ENCODE measurements at regions not wholly inside any gene's neighbourhood (a gene's known extent, or its start where the extent isn't known, plus 50 kb on each side); places are given as distances from the start of the nearest gene placed in this dataset.

DNA sequence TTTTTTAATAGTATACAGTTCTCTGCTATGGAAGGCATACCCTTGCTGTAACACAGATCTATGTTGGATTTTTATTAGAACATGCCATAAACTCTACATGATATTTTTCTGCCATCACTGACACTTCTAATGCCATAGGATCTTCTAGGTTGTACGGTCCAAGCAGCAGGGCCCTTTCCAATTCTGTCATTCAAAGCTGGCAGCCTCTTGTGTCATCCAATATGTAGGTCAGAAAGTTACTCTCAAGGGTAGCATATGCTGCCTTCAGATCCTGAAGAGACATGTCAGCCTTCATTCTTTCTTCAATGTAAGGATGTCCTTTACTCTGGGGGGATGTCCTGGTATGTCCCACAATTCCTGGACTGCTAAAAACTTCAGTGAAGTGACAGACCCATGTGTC is 629.2 kb upstream of the USP24 start:
- H3K4me1 Mint-ChIP-seq (ENCODE audit: low read depth): no peaks in the 10 kb centered on the region
- no peaks in the 10 kb centered on the region for H3K9me3 Mint-ChIP-seq (ENCODE audit: low read depth)
- H3K27me3 Mint-ChIP-seq: no peaks in the 10 kb centered on the region
- H3K36me3 Mint-ChIP-seq: no peaks in the 10 kb centered on the region
- H3K4me3 Mint-ChIP-seq: no peak overlapping the region
- H3K27ac Mint-ChIP-seq: no peak overlapping the region

DNA sequence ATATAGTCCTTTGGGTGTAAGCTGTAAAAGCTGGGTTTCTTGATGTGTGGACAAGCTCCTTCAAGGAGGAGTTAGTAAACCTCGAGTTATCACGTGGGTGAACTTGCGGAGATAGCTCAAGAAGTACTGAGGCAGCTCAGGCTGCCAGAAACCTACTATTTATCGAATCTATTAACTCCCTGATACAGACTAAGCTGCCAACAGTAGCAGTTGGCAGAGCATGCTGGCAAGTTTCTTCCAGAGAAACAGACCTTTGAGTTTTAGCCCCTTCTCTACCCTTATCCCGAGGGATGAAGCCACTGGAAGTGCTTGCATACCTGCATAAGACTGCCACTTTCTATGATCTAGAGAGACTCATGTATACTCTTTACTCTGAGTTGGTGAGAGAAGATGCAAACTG is 624.5 kb upstream of the USP24 start:
- Mint-ChIP-seq H3K27ac (no peak overlapping the region), H3K4me1 (ENCODE audit: low read depth) (no peaks in the 10 kb centered on the region), H3K4me3 (no peak overlapping the region), H3K36me3 (no peaks in the 10 kb centered on the region), H3K27me3 (no peaks in the 10 kb centered on the region), H3K9me3 (ENCODE audit: low read depth) (no peaks in the 10 kb centered on the region)

DNA sequence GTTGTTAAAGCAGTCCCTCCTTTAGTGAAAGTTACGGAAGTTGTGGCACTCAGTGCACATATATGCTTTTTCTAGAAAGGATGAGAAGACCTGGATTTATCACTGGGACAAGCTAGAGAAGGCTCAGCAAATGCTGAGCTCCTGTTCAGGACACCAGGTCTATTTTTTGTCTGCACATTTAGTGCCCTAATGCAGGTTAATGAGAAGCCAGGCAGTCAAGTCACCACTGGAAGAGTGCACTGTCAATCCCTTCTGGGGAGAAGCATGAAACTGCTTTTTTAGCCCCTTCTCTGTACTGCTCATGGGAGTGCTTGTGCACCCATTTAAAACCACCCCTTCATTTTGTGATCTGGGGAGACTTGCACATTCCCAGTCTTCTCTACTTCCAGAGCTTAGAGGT is 624.1 kb upstream of the USP24 start:
- Mint-ChIP-seq H3K36me3 (no peaks in the 10 kb centered on the region), H3K27me3 (no peaks in the 10 kb centered on the region), H3K4me3 (no peak overlapping the region), H3K9me3 (ENCODE audit: low read depth) (no peaks in the 10 kb centered on the region), H3K4me1 (ENCODE audit: low read depth) (no peaks in the 10 kb centered on the region), H3K27ac (no peak overlapping the region)

DNA sequence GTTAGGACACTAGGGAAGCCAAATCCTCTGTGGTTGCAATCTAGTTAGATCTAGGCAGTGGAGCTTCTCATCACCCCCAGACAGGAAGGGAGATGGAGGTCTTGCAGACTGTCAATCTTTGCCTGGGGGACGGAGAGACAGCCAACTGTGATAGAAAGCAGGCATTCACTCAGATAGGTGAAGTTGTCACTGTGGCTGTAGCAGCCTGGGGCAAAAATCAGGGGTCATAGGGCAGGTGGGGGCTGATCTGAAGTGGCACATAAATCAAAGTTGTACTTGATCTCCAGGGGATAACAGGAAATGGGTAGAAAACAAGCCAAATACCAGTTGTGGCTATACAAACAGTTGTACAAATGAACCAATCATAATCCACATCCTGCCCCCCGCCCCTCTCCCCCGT is 620.9 kb upstream of the USP24 start:
- Mint-ChIP-seq H3K27me3 (peaks cover 4% of the 10 kb centered on the region), H3K27ac (no peak overlapping the region), H3K9me3 (ENCODE audit: low read depth) (no peaks in the 10 kb centered on the region), H3K36me3 (no peaks in the 10 kb centered on the region), H3K4me3 (no peak overlapping the region), H3K4me1 (ENCODE audit: low read depth) (no peaks in the 10 kb centered on the region)

DNA sequence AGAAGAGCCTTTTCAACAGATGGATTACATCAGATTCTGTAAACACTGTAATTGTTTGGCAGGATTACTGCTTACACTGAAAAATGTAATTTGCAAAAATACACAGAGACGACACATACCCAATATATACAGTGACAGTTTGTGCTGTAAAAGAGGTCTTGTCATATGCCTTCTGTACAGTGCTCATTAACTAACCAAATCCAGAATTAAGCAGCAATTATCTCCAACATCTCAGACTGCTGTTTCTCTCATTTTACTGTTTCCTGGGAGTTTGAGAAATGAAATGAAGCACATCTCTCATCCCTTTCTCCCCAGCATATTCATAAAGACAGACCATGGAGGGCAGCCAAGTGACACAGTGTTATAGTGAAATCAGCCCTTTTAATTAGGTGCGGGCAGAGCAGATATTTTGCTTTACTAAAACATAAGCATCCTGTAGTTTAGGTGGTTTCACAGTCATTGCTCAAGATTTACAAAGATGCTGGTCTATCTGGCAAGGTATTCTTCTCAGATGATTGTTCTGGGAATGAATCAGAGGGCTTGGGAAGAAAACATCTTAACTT is 618.4 kb upstream of the USP24 start:
- Mint-ChIP-seq H3K4me1 (ENCODE audit: low read depth) (no peaks in the 10 kb centered on the region), H3K9me3 (ENCODE audit: low read depth) (no peaks in the 10 kb centered on the region), H3K27ac (no peak overlapping the region), H3K4me3 (no peak overlapping the region), H3K27me3 (peaks cover 4% of the 10 kb centered on the region), H3K36me3 (no peaks in the 10 kb centered on the region)

DNA sequence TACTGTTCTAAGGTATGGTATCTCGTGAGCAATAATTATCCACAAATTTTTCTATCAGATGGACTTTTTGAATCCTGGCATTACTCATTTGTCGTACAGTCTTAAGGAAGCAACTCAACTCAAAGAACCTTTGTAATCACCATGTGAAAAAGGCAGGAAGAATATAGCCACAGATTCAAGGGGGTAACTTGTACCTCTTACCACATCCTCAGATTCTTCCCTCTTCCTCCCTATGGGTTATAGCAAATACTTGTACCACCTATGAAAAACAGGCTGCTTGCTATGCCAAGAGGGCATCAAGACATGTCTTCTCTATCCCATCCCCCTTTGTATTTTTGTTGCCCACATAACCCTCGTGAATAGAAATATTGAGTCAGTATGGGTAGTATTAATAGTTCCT is 616.6 kb upstream of the USP24 start:
- Mint-ChIP-seq H3K4me3 (no peak overlapping the region), H3K36me3 (no peaks in the 10 kb centered on the region), H3K27me3 (peaks cover 4% of the 10 kb centered on the region), H3K4me1 (ENCODE audit: low read depth) (no peaks in the 10 kb centered on the region), H3K9me3 (ENCODE audit: low read depth) (no peaks in the 10 kb centered on the region), H3K27ac (no peak overlapping the region)

DNA sequence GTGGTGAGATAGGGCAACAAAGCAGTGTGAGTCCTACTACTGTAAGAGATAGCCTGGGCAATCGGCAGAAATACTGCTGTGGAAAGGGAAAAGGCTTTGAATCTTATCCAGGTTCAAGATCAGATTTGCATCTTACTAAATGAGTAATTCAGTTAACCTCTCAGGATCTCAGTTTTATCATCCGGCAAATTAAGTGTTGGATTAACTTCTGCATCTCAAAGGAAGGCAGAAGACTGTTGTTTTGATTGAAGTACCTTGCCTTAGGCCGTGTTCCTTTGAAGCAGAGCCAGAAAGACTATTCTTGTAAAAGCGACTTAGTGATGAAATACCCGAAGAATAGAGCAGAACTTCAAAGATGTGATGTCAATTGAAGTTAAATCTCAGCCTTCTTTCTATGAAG is 612.9 kb upstream of the USP24 start:
- peaks cover 4% of the 10 kb centered on the region for H3K27me3 Mint-ChIP-seq
- no peaks in the 10 kb centered on the region for H3K9me3 Mint-ChIP-seq (ENCODE audit: low read depth)
- no peak overlapping the region for H3K27ac Mint-ChIP-seq
- H3K36me3 Mint-ChIP-seq: no peaks in the 10 kb centered on the region
- H3K4me1 Mint-ChIP-seq (ENCODE audit: low read depth): no peaks in the 10 kb centered on the region
- no peak overlapping the region for H3K4me3 Mint-ChIP-seq

DNA sequence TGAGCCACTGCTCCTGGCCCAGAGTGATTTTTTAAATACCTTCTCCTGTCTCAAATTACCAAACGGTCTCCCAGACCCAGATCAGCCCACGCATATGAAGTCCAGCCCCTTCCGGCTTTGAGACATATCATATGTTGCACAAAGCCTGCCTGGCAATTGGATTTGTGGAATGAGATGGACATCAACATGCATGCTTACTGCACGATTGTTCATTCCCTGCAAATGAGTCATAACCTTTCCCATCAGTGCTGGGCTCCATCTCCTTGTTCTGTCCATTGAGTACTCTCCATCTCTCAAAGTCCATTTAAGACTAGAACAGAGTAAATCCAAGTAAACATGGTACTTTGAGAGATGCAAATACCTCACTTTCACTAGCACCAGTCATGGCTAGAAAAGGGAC is 612.2 kb upstream of the USP24 start:
- H3K36me3 Mint-ChIP-seq: no peaks in the 10 kb centered on the region
- H3K4me3 Mint-ChIP-seq: no peak overlapping the region
- no peak overlapping the region for H3K27ac Mint-ChIP-seq
- no peaks in the 10 kb centered on the region for H3K9me3 Mint-ChIP-seq (ENCODE audit: low read depth)
- H3K4me1 Mint-ChIP-seq (ENCODE audit: low read depth): no peaks in the 10 kb centered on the region
- peaks cover 4% of the 10 kb centered on the region for H3K27me3 Mint-ChIP-seq

DNA sequence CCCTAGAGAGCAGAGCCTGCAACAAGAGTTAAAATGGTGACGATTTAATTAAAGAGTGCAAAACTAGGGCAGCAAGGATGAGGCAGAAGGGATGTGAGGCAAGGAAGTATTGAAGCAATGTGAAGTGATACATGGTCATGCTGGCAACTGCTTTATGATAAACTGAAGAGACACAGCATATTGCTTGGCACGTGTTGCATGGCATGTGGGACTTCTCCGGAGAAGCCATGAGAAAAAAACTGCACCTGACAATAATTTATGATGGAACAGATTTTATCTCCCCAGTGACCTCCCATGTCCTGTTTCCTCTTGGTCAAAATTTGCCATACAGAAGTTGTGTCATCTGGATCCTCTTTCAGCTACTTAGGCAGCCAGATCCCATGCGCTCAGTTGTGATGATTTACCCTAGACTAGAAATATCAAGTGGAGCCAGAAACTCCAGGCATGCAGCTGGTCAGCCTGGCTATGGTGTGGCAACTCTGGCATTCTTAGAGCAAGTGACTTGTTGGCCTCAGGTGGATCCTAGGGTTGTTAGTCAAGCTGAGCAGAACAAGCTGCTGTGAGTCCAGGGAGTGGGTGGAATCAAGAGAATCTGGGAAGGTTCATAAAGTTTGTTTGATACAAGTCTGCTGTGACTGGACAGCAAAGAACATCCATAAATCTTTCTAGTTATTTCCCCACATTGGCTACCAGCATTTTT is 611.4 kb upstream of the USP24 start:
- Mint-ChIP-seq H3K27me3 (peaks cover 2% of the 10 kb centered on the region), H3K27ac (no peak overlapping the region), H3K4me3 (no peak overlapping the region), H3K4me1 (ENCODE audit: low read depth) (no peaks in the 10 kb centered on the region), H3K9me3 (ENCODE audit: low read depth) (no peaks in the 10 kb centered on the region), H3K36me3 (no peaks in the 10 kb centered on the region)

DNA sequence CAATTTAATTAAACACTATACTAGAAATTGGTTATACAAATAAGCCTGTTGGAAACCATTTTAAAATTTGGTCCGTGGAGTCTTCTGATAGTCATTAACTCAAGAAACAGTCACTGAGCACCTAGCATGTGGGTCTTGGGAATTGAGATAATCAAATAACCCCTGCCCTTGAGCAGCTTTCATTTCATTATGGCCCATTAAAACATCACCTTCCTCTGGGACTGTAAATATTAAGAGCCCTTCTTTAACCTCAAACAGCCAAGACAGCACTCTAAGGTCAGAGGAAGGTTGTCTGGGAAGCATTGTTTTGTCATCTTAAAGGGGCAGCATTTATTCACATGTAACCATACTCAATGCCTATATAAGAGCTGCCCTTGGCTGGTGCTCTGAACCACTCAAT is 610.3 kb upstream of the USP24 start:
- H3K36me3 Mint-ChIP-seq: no peaks in the 10 kb centered on the region
- H3K9me3 Mint-ChIP-seq (ENCODE audit: low read depth): no peaks in the 10 kb centered on the region
- H3K27me3 Mint-ChIP-seq: peaks cover 3% of the 10 kb centered on the region
- H3K4me3 Mint-ChIP-seq: no peak overlapping the region
- H3K27ac Mint-ChIP-seq: no peak overlapping the region
- no peaks in the 10 kb centered on the region for H3K4me1 Mint-ChIP-seq (ENCODE audit: low read depth)

DNA sequence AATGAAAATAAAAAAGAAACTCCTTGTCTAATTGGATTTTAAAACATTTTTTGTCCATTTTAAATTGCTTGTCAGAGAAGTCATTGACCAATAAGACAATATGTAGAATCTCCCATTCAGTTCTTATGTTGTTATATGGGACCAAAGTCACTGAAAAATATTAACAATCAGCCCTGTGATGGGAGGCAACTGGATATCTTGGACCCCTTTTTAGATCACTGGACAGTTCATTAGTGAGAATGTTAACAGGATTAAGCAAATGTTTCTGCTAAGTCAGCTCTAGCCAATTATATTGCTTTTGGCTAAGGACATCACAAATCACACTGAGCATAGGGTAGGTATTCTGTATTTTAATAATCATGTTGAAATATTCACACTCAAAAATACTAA is 609.1 kb upstream of the USP24 start:
- no peaks in the 10 kb centered on the region for H3K9me3 Mint-ChIP-seq (ENCODE audit: low read depth)
- no peaks in the 10 kb centered on the region for H3K36me3 Mint-ChIP-seq
- H3K4me3 Mint-ChIP-seq: no peak overlapping the region
- H3K27me3 Mint-ChIP-seq: peaks cover 3% of the 10 kb centered on the region
- H3K4me1 Mint-ChIP-seq (ENCODE audit: low read depth): no peaks in the 10 kb centered on the region
- H3K27ac Mint-ChIP-seq: no peak overlapping the region

DNA sequence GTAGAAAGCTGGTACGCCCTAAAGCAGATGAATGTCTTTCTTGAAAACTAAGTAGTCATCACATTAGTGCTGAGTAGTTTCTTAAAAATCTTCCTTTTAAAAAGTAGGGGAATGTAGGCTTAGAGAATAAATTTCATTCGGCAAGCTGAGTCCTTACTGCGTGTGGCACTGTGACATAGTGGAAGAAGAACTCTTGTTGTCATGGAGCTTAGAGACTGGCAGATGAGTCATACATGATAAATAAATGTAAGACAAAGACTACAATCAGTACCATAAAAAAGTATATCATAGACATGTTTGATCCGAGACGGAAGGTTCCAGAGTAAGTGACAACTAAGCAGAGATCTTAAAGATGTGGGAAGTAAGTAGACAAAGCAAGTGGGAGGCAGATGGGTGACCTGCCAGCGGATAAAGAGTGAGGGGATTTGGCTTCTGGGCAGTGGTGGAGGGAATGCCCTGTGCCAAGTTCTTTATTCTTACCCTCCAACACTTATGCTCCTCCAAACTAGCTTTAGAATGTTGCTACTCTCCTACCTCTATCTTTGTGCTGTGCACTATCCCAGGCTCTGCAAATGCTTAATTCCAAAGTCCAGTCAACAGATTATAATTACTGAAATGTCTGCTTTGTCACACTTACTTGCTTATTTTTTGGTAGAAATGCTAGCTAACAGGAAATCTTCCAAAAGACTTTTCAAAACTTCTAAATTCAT is 608.5 kb upstream of the USP24 start:
- Mint-ChIP-seq H3K9me3 (ENCODE audit: low read depth) (no peaks in the 10 kb centered on the region), H3K4me1 (ENCODE audit: low read depth) (no peaks in the 10 kb centered on the region), H3K27me3 (peaks cover 3% of the 10 kb centered on the region), H3K36me3 (no peaks in the 10 kb centered on the region), H3K27ac (no peak overlapping the region), H3K4me3 (no peak overlapping the region)

DNA sequence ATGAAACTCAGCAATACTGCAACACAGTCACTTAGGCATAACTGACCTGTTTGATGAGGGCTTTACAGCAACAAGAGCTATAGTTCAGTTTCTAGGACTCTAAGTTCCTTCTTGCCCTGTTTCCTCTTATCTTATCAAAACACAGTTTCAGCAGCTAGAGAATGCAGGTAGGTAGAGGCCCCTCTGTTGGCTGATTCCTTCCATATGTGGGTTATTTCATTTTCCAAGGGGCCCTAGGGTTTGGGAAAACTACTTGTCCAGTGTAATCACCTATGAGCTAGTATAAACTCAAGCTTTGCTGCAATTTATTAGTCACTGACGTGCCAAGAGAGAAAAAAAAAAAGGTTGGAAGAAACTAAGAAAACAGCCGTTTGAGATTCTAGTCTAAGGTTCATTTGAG is 607.7 kb upstream of the USP24 start:
- H3K9me3 Mint-ChIP-seq (ENCODE audit: low read depth): no peaks in the 10 kb centered on the region
- peaks cover 3% of the 10 kb centered on the region for H3K27me3 Mint-ChIP-seq
- no peaks in the 10 kb centered on the region for H3K36me3 Mint-ChIP-seq

DNA sequence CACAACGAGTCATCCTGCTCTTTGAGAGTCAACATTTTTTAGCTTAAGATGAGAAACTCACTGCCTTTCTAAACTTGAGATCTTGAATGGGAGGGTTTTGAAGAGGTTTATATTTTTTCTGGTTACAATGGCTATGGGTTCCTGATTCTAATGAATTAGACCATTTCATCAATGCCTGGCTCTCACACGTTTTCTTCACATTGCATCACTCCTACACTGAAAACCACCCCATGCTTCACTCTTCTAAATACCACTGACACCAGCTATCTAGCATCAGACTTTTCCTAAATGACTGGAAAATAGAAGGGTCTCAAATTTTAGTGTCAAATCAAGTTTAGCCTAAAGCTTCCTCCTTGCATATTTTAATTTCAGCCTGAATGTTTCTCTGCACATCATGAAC is 606.1 kb upstream of the USP24 start:
- Mint-ChIP-seq H3K4me1 (ENCODE audit: low read depth) (no peaks in the 10 kb centered on the region), H3K4me3 (no peak overlapping the region), H3K9me3 (ENCODE audit: low read depth) (no peaks in the 10 kb centered on the region), H3K36me3 (no peaks in the 10 kb centered on the region), H3K27ac (no peak overlapping the region), H3K27me3 (peaks cover 3% of the 10 kb centered on the region)

More for the DNA sequence above, 607.7 kb upstream of the USP24 start:
- H3K4me3 Mint-ChIP-seq: no peak overlapping the region
- no peak overlapping the region for H3K27ac Mint-ChIP-seq
- no peaks in the 10 kb centered on the region for H3K4me1 Mint-ChIP-seq (ENCODE audit: low read depth)

DNA sequence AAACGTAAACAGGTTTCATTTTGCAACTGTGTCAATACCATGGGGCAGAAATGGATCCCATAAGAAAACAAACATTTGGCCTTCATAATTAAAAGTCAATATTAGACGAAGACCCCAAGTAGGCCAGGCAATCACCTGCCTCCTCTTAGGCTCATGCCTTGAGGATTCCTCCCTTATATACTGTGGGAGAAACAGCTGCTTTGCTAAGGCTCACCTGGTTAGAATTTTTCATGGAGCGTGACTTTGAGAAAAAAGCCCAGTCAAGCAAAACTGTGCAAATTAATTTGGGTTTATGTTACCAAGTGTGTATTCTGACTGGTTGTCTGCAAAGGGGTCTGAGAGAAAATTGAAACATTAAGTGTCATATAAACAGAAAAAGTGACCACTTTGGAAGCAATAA is 605.3 kb upstream of the USP24 start:
- H3K27me3 Mint-ChIP-seq: peaks cover 3% of the 10 kb centered on the region
- no peak overlapping the region for H3K4me3 Mint-ChIP-seq
- H3K36me3 Mint-ChIP-seq: no peaks in the 10 kb centered on the region
- no peaks in the 10 kb centered on the region for H3K4me1 Mint-ChIP-seq (ENCODE audit: low read depth)
- H3K27ac Mint-ChIP-seq: no peak overlapping the region
- no peaks in the 10 kb centered on the region for H3K9me3 Mint-ChIP-seq (ENCODE audit: low read depth)

DNA sequence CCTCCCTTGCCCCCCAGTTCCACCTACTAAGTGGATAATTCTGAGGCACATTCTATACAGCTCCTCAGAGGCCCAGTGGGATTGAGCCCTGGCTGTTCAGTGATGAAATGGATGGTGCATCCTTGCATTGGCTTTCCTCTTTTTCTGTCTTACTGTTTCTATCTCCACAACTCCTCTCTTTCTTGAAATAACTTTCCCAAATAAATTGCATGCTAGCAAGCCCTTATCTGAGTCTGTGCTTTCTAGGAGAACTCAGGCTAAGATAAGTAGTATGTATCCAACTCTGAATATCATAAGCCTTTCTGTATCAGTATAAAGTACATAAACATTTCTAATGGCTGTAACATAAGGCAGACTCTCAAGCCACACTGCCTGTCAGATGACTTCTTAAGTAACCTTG is 603.8 kb upstream of the USP24 start:
- H3K4me1 Mint-ChIP-seq (ENCODE audit: low read depth): no peaks in the 10 kb centered on the region

More for the DNA sequence above, 603.8 kb upstream of the USP24 start:
- H3K36me3 Mint-ChIP-seq: no peaks in the 10 kb centered on the region
- H3K27ac Mint-ChIP-seq: no peak overlapping the region
- H3K4me3 Mint-ChIP-seq: no peak overlapping the region
- peaks cover 3% of the 10 kb centered on the region for H3K27me3 Mint-ChIP-seq
- H3K9me3 Mint-ChIP-seq (ENCODE audit: low read depth): no peaks in the 10 kb centered on the region

Measured in activated naive CD8-positive, alpha-beta T cell (primary cell).